ENCODE measurements at regions not wholly inside any gene's neighbourhood (a gene's known extent, or its start where the extent isn't known, plus 50 kb on each side); places are given as distances from the start of the nearest gene placed in this dataset.
"Not testable (repeated sequence)": the region's sequence is repeated elsewhere in the genome, so short reads cannot be mapped to it uniquely, and the experiment has no call there.

DNA sequence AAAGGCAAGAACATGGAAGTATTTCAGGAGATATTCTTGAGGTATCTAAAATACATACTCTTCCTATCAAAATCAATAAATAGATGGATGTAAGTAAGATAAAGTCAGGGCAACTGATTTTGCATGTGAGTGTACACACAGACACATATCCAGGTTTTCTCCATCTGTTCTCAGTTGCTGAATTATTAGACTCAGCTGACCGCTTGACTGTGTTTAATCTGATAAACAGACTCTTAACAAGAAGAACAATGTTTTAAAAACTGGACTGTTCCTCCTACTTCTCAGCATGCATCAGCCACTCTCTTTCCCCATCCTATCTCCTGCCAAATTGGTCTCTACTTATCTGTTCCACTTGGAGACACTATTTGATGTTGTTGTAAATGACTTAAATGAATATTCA lies 73.5 kb downstream of the GOLGA8G start:
- no peak for DNase-seq

DNA sequence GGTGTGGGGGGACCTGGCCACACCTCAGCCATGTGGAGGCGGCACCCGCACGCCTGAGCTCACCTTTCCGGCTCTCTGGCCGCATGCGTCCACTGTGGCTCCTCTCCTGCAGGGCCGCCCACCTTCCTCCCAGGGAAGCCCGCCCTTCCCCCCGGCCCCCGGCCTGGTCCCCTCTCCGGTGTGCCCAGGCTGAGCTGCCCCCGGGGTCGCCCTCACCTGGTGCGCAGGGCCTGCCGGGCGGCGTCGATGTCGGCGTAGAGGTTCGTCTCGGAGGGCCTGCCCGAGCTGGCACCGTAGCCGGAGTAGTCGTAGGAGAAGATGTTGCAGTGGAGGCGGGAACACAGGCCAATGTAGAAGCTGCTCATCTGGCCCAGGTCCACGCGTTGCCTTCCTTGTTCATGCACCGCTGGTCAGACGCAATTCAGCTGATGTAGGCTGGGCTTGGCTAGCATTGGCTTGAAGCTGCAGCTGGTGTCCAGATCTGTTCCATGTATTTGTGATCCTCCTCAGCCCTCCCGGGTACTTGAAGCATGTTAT lies 75.3 kb downstream of the GOLGA8G start:
- not testable (repeated sequence) for DNase-seq

DNA sequence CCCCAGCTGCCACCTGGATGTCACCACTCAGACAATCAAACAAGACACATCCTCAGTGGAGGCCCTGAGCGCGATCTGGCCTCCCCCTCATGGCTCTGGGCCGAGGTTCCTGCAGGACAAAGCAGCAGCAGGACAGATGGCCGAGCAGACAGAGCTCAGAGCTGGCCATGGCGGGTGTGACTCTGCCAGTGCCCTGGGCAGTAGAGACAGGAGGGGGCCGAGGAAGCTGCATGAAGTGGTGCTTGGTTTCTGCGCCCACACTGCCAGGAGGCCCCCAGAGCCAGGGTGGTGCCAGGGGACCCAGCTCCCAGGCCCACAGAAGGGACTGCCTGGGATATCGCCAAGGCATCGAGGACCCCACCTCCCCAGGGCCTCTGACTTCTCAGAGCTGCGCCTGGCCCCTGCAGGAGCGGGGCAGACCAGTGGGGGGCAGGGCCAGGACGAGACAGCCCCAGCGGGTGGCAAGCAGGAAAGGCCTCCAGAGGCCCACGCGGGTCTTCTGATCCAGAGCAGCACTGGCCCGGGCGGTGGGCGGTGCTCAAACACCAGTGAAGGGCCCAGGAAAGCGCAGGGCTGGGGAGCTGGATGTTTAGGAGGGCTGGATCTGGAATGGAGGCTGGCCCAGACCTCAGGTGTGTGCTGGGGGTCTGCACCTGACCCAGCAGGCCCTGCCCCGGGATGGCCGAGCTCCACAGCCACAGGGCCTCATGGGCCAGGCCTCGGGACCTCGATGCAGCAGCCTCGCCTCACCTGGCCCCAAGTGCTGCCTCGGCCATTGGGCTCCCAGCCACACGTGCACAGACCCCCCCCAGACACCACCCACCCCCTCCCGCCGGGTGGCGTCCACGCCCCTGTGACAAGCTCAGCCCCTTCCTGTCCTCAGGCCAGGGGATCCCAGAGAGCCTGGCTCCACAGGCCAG lies 76.0 kb downstream of the GOLGA8G start:
- DNase-seq: peak in 1 of 2 donors; percentile 11

DNA sequence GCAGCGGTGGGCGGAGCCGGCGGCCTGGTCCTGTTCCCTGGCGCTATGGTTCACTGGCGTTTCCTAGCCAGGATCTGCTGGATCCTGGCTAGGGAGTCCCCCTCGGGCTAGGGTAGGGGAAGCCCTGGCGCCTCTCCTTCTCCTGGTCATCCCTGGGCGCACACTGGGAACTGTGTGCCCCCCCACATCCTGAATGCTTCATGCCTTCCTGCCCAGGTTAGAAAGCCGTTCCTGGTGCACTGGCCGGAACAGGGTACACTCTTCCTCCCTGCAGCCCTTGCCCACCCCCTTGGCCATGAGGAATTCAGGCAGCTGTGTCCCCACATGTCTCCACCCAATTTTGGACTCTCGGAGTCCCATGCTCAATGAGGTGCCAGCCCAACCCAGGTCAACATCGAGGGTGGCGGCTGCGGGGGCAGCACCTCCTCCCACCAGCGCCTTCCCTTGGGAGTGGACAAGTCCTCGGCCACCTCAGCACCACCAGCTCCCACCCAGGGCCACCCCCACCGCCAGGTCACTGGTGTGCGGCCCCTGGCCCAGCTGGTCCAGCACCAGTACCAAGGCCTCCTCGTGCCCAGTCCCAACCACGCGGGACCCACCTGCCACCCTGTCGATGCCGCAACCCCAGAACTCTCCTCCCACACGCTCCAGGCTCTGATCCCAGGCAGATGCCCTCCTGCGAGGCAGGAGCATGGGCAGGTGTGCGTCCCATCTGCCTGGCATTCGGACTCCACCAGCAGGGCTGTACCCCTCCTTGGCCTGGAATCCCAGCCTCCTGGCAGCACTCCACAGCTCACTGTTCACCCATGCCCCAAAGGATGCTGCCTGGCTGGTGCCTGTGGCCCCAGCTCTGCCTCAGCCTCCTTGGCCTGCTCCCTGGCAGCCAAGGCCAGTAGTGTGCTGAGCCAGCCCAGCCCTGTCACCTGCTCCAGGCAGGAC lies 77.0 kb downstream of the GOLGA8G start:
- DNase-seq: peak in 1 of 2 donors; percentile 11

DNA sequence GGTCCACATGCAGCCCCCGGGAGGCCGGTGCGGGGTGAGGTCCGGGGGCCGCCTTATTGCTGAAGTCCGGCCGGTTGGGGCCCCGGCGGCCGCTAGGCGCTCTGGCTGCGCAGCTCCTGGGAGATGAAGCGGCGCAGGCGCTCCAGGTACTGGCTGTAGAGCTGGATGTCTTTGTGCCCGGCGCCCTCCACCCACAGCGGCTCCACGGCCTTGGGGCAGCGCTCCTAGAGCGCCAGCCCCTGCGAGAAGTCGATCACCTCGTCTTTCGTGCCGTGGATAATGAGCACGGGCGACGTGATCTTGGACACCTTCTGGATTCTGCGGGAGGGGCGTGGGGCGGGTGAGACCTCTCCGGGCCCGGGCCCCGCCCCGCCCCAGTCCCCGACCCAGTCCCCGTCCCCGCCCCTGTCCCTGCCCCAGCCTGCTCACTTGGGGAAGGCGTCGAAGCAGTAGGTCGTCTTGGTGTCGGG lies 76.3 kb downstream of the GOLGA8F start:
- DNase-seq: not testable (repeated sequence)

Data from CD4-positive, alpha-beta T cell treated with Interleukin-4 for 1 hour (primary cell).